CD4-positive, alpha-beta T cell treated with Interferon gamma for 1 hour (primary cell): ENCODE measurements at regions not wholly inside any gene's neighbourhood (a gene's known extent, or its start where the extent isn't known, plus 50 kb on each side); places are given as distances from the start of the nearest gene placed in this dataset.

Experiments
- DNase-seq: peaks from one replicate; pipeline ENCODE4 v3.0.0-alpha.2; 2020

- DNase-seq, result no peak
These were observed 147.5 kb downstream of the SLC38A6 start for GRCh38 chr14:61128382-61129167.

GRCh38 chr14:61126603-61127498, 145.8 kb downstream of the SLC38A6 start:
- no peak for DNase-seq

- DNase-seq, result no peak
These were observed 145.0 kb downstream of the SLC38A6 start for GRCh38 chr14:61125867-61126572.

GRCh38 chr14:61125041-61125866, 144.2 kb downstream of the SLC38A6 start:
- DNase-seq, result no peak

GRCh38 chr14:61122862-61123261, 141.8 kb downstream of the SLC38A6 start:
- no peak for DNase-seq

- DNase-seq, result no peak
These were observed 140.3 kb downstream of the SLC38A6 start for GRCh38 chr14:61121355-61121787.

GRCh38 chr14:61120576-61120975, 139.5 kb downstream of the SLC38A6 start:
- DNase-seq, result no peak

- no peak for DNase-seq
These were observed 138.0 kb downstream of the SLC38A6 start for GRCh38 chr14:61119006-61119405.

- no peak for DNase-seq
These were observed 135.3 kb downstream of the SLC38A6 start for GRCh38 chr14:61116369-61116768.

GRCh38 chr14:61113561-61114225, 132.6 kb downstream of the SLC38A6 start:
- no peak for DNase-seq

- no peak for DNase-seq
These were observed 131.5 kb downstream of the SLC38A6 start for GRCh38 chr14:61112506-61112905.

GRCh38 chr14:61111731-61112130, 130.7 kb downstream of the SLC38A6 start:
- DNase-seq, result no peak

- no peak for DNase-seq
These were observed 130.2 kb downstream of the SLC38A6 start for GRCh38 chr14:61111209-61111665.

GRCh38 chr14:61110316-61111082, 129.5 kb downstream of the SLC38A6 start:
- no peak for DNase-seq

- no peak for DNase-seq
These were observed 128.2 kb downstream of the SLC38A6 start for GRCh38 chr14:61109288-61109687.

GRCh38 chr14:61108496-61109141, 127.6 kb downstream of the SLC38A6 start:
- DNase-seq, result no peak

- no peak for DNase-seq
These were observed 126.9 kb downstream of the SLC38A6 start for GRCh38 chr14:61107869-61108493.

- DNase-seq, result no peak
These were observed 126.1 kb downstream of the SLC38A6 start for GRCh38 chr14:61106959-61107641.

GRCh38 chr14:61106271-61106958, 125.4 kb downstream of the SLC38A6 start:
- no peak for DNase-seq
